ENCODE measurements at regions not wholly inside any gene's neighbourhood (a gene's known extent, or its start where the extent isn't known, plus 50 kb on each side); places are given as distances from the start of the nearest gene placed in this dataset.

- TF ChIP-seq POLR2A (IDR thresholded peaks at IDR 0.05; ENCODE audit: low read depth, low read length) (no peak), RB1 (IDR thresholded peaks at IDR 0.05; ENCODE audit: borderline replicate concordance) (no peak), YBX1 (IDR thresholded peaks at IDR 0.05) (no peak)
Measured at GRCh38 chr13:79919091-79919490, 421.8 kb downstream of the SPRY2 start.

All from GM12878 (cell line).